HUES64 (cell line): ENCODE measurements at regions not wholly inside any gene's neighbourhood (a gene's known extent, or its start where the extent isn't known, plus 50 kb on each side); places are given as distances from the start of the nearest gene placed in this dataset.

Experiments
- H3K27ac ChIP-seq: 2 replicates; pipeline ENCODE4 v1.7.0; 2013; ENCODE audit warnings: low read depth, low read length, inconsistent platforms
- H3K27me3 ChIP-seq: 2 replicates; pipeline ENCODE4 v1.6.1; 2013; ENCODE audit warnings: mild to moderate bottlenecking, low read length; ENCODE audit not compliant: insufficient read depth
- H3K36me3 ChIP-seq: 2 replicates; pipeline ENCODE4 v1.6.1; 2013; ENCODE audit warnings: mild to moderate bottlenecking, low read length; ENCODE audit not compliant: insufficient read depth
- H3K4me1 ChIP-seq: 2 replicates; pipeline ENCODE4 v1.6.1; 2013; ENCODE audit warnings: mild to moderate bottlenecking, low read length, moderate library complexity; ENCODE audit not compliant: insufficient read depth
- H3K4me3 ChIP-seq: 2 replicates; pipeline ENCODE4 v1.5.1; 2013; ENCODE audit warnings: mild to moderate bottlenecking, low read length, moderate library complexity
- H3K9ac ChIP-seq: 2 replicates; pipeline ENCODE4 v1.6.1; 2013; ENCODE audit warnings: mild to moderate bottlenecking, low read depth, low read length
- H3K9me3 ChIP-seq: 2 replicates; pipeline ENCODE4 v1.6.1; 2013; ENCODE audit warnings: low read depth, low read length; ENCODE audit not compliant: insufficient read depth

DNA sequence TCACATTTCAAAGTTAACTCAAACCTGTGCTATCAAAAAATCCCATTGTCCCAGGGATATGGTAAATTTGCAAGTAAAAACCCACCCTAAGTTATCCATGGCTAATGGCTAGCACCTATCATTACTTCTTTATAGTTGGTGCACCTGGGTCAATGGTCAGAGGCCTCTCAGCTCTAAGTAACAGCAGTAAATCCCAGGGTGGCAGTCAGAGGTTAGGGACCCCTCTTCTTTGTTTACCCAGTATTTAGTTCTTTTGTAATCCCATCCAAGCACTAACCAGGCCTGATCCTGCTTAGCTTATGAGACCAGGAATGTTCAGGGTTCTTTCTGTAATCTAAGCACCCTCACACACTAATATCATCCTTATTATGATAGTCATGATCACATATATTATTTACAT lies 52.1 kb upstream of the WWC1 start:
- no peak overlapping the region for H3K4me3 ChIP-seq
- no peak overlapping the region for H3K27ac ChIP-seq
- H3K4me1 ChIP-seq: 0 out of 2 replicates have a peak, but pooled peaks cover 8% of the 10 kb centered on the region
- H3K9me3 ChIP-seq: no peaks in the 10 kb centered on the region
- no peak overlapping the region for H3K9ac ChIP-seq
- H3K27me3 ChIP-seq: peaks cover 43% of the 10 kb centered on the region
- H3K36me3 ChIP-seq: no peaks in the 10 kb centered on the region
